HG02642 (cell line): ENCODE measurements at regions not wholly inside any gene's neighbourhood (a gene's known extent, or its start where the extent isn't known, plus 50 kb on each side); places are given as distances from the start of the nearest gene placed in this dataset.
"Not testable (repeated sequence)": the region's sequence is repeated elsewhere in the genome, so short reads cannot be mapped to it uniquely, and the experiment has no call there.

Experiments used
- ATAC-seq: cut with Tn5 transposase; IDR thresholded peaks from one replicate; pipeline ENCODE4 v1.9.1; 2021; ENCODE audit warnings: mild to moderate bottlenecking; ENCODE audit not compliant: unreplicated experiment, poor library complexity

GRCh38 chr1:101128846-101129245 lies 103.3 kb upstream of the DPH5 start:
- ATAC-seq = no peak

- ATAC-seq = peak; percentile 92
These were observed 102.7 kb upstream of the DPH5 start for GRCh38 chr1:101128211-101128727.

DNA sequence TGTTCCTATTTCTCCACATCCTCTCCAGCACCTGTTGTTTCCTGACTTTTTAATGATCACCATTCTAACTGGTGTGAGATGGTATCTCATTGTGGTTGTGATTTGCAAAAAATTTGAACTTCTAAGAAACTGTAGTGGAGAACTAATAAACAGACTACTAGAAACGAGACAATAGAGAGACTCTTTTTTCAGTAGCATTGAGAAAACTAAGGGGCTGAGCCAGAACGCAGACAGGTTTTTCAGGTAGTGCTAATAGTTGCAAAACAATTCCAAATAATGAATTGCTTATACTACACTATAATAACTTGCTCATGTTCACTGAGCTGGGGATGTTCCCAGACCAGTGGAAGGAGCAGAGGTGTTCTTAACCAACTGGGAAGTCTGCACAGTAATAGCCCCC lies 98.8 kb upstream of the DPH5 start:
- ATAC-seq = no peak

GRCh38 chr1:101123904-101124303 lies 98.3 kb upstream of the DPH5 start:
- not testable (repeated sequence) for ATAC-seq

- ATAC-seq = peak; percentile 89
These were observed 97.0 kb upstream of the DPH5 start for GRCh38 chr1:101122452-101123166.

- no peak for ATAC-seq
These were observed 96.4 kb upstream of the DPH5 start for GRCh38 chr1:101121975-101122374.

DNA sequence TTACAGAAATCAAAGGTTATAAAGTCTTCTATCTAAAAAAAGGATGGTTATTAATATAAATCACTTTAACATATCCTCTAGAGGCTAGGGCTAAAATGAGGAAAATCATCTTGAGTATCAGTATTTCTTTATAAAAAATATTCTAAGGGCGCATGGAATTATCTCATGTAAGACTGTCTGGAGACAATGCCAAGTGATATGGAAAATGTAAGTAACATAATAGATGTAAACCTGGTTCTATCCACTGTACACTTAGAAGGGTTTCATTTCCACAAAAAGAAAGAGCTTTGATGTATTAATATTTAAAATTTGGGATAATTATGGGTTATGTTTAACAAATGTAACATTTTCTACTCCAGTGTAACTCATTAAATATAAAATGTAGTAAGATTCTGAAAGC lies 95.9 kb upstream of the DPH5 start:
- no peak for ATAC-seq

DNA sequence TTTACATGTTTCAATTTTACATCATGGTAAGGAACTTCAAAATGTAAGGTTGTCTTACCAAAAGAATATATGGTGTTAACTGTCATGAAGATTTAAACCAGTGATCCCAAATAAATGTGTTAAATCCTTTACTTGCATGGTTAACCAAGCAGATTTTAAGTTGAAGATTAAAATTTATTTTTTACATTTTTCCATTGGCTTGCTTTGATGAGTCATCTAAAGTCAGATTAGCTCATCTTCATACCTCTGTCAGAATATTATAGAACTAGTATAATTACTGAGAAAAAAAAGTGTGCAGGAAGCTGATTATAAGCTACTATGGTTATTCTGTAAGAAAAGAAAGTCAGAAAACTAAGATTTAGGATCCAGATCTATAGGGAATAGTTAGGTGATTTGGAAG lies 95.3 kb upstream of the DPH5 start:
- no peak for ATAC-seq

DNA sequence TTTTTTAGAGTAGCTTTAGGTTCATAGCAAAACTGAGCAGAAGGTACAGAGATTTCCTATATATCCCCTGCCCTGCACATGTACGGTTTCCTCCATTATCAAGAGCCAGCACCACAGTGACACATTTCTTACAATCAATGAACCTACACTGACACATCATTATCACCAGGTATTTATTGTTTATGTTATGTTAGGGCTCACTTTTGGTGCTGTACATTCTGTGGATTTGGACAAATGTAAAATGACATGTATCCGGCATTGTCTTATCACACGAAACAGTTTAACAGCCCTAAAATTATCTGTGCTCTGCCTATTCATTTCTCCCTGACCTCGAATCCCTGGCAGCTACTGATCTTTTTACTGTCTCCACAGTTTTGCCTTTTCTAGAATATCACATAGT lies 93.7 kb upstream of the DPH5 start:
- no peak for ATAC-seq

DNA sequence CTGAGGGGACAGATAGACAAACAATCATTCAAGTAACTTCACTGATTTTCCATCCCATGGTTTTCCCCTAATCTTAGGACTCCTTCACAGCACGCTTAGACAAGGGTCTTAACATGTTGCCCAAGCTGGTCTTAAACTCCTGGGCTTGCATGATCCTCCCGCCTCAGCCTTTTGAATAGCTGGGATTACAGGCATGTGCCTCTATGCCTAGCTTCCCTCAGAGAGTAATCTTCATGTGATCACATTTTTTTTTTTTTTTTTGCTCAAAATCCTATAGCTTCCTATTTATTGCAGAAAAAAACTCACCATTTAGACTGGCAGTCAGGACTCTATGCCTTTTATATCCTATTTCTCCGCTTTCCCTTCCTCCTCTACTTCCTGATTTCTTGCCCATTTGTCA lies 90.4 kb upstream of the DPH5 start:
- no peak for ATAC-seq

GRCh38 chr1:101115112-101115511 lies 89.5 kb upstream of the DPH5 start:
- ATAC-seq = no peak

DNA sequence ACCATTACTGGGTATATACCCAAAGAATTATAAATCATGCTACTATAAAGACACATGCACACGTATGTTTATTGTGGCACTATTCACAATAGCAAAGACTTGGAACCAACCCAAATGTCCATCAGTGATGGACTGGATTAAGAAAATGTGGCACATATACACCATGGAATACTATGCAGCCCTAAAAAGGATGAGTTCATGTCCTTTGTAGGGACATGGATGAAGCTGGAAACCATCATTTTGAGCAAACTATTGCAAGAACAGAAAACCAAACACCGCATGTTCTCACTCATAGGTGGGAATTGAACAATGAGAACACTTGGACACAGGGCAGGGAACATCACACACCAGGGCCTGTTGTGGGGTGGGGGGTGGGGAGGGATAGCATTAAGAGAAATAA lies 88.5 kb upstream of the DPH5 start:
- not testable (repeated sequence) for ATAC-seq

DNA sequence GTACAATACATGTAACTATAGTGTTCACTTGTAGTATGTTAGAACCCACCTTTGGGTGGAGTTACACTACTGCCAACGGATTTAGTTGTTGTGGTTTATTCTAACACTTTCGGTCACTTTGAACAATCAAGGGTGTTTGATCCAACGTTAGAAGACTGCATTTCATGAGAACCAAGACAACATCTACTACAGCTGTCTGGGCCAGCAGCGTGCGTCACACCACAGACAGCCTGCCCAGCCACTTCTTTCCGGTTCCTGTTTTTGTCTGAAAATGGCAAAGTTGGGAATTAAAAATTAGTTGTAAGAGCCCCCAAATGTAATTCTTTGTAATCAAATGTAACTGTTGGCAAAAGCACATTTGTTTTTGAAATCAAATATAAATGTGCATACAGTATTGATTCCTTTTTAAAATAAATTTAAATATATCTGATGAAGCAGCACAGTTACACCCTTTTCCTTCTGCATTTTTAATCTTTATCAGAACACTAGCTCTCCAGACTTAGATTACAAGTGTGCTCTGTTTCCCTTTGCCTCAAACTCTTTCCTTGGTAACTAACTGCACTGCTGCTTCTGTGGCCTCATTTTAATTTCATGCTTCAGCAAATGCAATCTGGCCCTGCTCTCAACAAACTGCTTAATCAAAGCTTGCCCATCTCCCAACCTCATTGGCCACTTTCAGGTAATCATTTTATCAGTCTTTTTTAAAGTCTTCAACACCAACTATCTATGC lies 86.6 kb upstream of the DPH5 start:
- peak; percentile 97 for ATAC-seq

- ATAC-seq = no peak
These were observed 85.9 kb upstream of the DPH5 start for GRCh38 chr1:101111461-101111860.

GRCh38 chr1:101109791-101110190 lies 84.2 kb upstream of the DPH5 start:
- no peak for ATAC-seq

DNA sequence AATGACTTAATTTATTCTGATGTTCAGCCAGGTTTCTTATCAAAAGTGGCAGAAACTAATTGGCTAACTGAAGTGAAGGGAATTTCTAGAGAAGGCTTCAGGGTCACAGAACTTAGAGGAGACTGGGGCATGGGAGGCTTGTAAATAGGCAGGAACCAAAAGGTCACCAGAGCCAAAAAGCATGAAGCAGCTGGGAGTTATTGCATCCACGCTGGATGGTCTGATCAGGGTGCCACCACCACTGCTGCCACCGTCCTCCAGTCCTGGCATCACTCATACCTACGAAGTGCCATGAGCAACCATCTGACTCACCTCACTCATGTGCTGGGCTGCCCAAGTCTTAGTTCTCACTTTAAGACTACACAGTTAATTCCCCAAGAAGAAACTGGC lies 82.5 kb upstream of the DPH5 start:
- ATAC-seq = no peak

DNA sequence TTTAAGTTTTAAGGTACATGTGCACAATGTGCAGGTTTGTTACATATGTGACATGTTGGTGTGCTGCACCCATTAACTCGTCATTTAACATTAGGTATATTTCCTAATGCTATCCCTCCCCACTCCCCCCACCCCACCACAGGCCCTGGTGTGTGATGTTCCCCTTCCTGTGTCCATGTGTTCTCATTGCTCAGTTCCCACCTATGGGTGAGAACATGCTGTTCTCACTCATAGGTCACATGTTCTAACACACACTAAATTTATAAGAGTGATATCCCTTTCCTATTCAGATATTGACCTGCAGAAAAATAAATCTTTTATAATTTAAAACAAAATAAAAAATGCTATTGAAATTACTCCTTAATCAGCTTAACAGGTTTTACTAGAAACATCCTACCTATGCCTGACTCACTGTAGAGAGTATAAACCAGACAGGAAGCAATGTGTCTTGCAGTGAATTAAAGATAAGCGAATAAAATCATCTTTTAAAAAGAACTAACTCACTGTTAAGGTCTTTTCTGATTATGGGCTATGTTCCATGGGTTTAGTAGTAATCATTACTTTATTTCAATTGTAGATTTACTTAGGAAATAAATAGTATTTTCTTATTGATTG lies 82.0 kb upstream of the DPH5 start:
- ATAC-seq = no peak

DNA sequence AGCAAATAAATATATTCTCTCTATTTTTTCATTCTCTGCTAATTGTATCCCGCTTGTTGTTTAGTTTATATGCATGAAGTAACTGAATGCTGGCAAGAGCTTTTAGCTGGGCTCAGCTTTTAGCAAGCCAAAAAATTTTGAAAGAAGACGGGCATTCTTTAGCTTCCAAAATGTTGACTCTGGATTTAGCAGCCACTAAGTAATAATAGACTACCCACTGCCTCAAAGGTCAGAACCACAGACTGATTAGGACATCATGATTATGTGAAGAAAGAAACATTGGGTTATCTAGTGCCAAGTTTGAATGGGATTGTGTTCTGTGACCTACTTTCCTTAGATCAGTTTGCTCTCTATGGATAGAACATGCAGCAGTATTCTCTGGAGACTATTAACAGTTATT lies 80.3 kb upstream of the DPH5 start:
- ATAC-seq = no peak

GRCh38 chr1:101102426-101103156 lies 77.0 kb upstream of the DPH5 start:
- no peak for ATAC-seq

DNA sequence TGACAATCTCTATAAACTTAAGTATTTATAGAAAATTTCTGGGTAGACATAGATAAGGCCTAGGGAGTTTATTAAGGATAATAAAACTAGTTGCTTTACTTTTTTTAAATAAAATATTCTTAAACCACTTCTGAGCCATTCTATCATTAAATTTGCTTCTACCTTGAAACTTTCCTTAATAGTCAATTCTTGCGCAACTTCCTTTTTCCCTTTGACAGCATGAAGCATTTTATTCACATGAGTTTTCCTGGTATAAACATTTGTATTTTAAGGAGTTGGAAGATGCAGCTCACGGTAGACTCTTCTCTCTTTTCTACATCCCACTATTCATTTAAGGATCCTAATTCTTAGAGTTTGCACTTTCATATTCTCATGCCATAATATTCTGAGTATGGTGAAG lies 75.8 kb upstream of the DPH5 start:
- ATAC-seq = no peak

GRCh38 chr1:101100674-101101073 lies 75.1 kb upstream of the DPH5 start:
- no peak for ATAC-seq
